Activated CD4-positive, alpha-beta memory T cell treated with anti-CD3 and anti-CD28 coated beads, Interleukin-2, amount 10 ng/mL, durations not matched to agents 7 days and 5 days (primary cell): ENCODE measurements at regions not wholly inside any gene's neighbourhood (a gene's known extent, or its start where the extent isn't known, plus 50 kb on each side); places are given as distances from the start of the nearest gene placed in this dataset.
"Not testable (repeated sequence)": the region's sequence is repeated elsewhere in the genome, so short reads cannot be mapped to it uniquely, and the experiment has no call there.

Experiments used
- CTCF ChIA-PET: fragments of 350-600 bp; sonication (Branson Sonifier 250); formaldehyde crosslinking; loops from one replicate; lab custom pipeline; 2021; ENCODE audit warnings: antibody characterized with exemption, inconsistent platforms; lab: Charles Lee
- POLR2A ChIA-PET: fragments of 350-600 bp; sonication (Branson Sonifier 250); formaldehyde crosslinking; loops from one replicate; lab custom pipeline; 2021; ENCODE audit warnings: antibody characterized with exemption; lab: Charles Lee
- DNase-seq: peaks from one replicate; pipeline ENCODE4 v3.0.0-alpha.2; 2020
- H3K27ac Mint-ChIP-seq: one replicate; pipeline ENCODE4 v1.8.0; 2021; ENCODE audit warnings: mild to moderate bottlenecking, mixed read lengths
- H3K27me3 Mint-ChIP-seq: one replicate; pipeline ENCODE4 v1.8.0; 2021; ENCODE audit warnings: mixed read lengths
- H3K36me3 Mint-ChIP-seq: one replicate; pipeline ENCODE4 v1.8.0; 2021; ENCODE audit warnings: low read depth, mixed read lengths
- H3K4me1 Mint-ChIP-seq: one replicate; pipeline ENCODE4 v1.8.0; 2021; ENCODE audit warnings: mixed read lengths
- H3K4me3 Mint-ChIP-seq: one replicate; pipeline ENCODE4 v1.8.0; 2021; ENCODE audit warnings: mild to moderate bottlenecking, mixed read lengths
- H3K9me3 Mint-ChIP-seq: one replicate; pipeline ENCODE4 v1.8.0; 2021; ENCODE audit warnings: mixed read lengths

- CTCF ChIA-PET: no interaction called here
- no peaks in the 10 kb centered on the region for H3K36me3 Mint-ChIP-seq
- H3K27ac Mint-ChIP-seq: no peak overlapping the region
- no peaks in the 10 kb centered on the region for H3K4me1 Mint-ChIP-seq
- H3K9me3 Mint-ChIP-seq: peaks cover 17% of the 10 kb centered on the region
- POLR2A ChIA-PET: no interaction called here
- no peaks in the 10 kb centered on the region for H3K27me3 Mint-ChIP-seq
- DNase-seq: no peak
- no peak overlapping the region for H3K4me3 Mint-ChIP-seq
These were observed 826.5 kb downstream of the UQCRFS1 start for GRCh38 chr19:28386470-28386869.

- no peaks in the 10 kb centered on the region for H3K27me3 Mint-ChIP-seq
- no peak overlapping the region for H3K27ac Mint-ChIP-seq
- H3K36me3 Mint-ChIP-seq: no peaks in the 10 kb centered on the region
- peaks cover 19% of the 10 kb centered on the region for H3K9me3 Mint-ChIP-seq
- ChIA-PET POLR2A (no interaction called here), CTCF (no interaction called here)
- DNase-seq: no peak
- no peaks in the 10 kb centered on the region for H3K4me1 Mint-ChIP-seq
- H3K4me3 Mint-ChIP-seq: no peak overlapping the region
These were observed 826.9 kb downstream of the UQCRFS1 start for GRCh38 chr19:28386066-28386465.

GRCh38 chr19:28377077-28377476, 835.9 kb downstream of the UQCRFS1 start:
- H3K36me3 Mint-ChIP-seq: no peaks in the 10 kb centered on the region
- ChIA-PET CTCF (no interaction called here), POLR2A (no interaction called here)
- peaks cover 27% of the 10 kb centered on the region for H3K9me3 Mint-ChIP-seq
- no peaks in the 10 kb centered on the region for H3K27me3 Mint-ChIP-seq
- DNase-seq: no peak
- no peaks in the 10 kb centered on the region for H3K4me1 Mint-ChIP-seq
- H3K27ac Mint-ChIP-seq: no peak overlapping the region
- no peak overlapping the region for H3K4me3 Mint-ChIP-seq

GRCh38 chr19:28374971-28375370, 838.0 kb downstream of the UQCRFS1 start:
- ChIA-PET CTCF (no interaction called here), POLR2A (no interaction called here)
- H3K4me1 Mint-ChIP-seq: no peaks in the 10 kb centered on the region
- H3K27ac Mint-ChIP-seq: no peak overlapping the region
- H3K27me3 Mint-ChIP-seq: no peaks in the 10 kb centered on the region
- peaks cover 26% of the 10 kb centered on the region for H3K9me3 Mint-ChIP-seq
- no peaks in the 10 kb centered on the region for H3K36me3 Mint-ChIP-seq
- no peak overlapping the region for H3K4me3 Mint-ChIP-seq
- DNase-seq: no peak

GRCh38 chr19:28372576-28373247, 840.2 kb downstream of the UQCRFS1 start:
- H3K27ac Mint-ChIP-seq: no peak overlapping the region
- no peak overlapping the region for H3K4me3 Mint-ChIP-seq
- H3K4me1 Mint-ChIP-seq: no peaks in the 10 kb centered on the region
- H3K27me3 Mint-ChIP-seq: no peaks in the 10 kb centered on the region
- ChIA-PET POLR2A (no interaction called here), CTCF (no interaction called here)
- DNase-seq: no peak
- H3K9me3 Mint-ChIP-seq: peaks cover 19% of the 10 kb centered on the region
- no peaks in the 10 kb centered on the region for H3K36me3 Mint-ChIP-seq

- no peaks in the 10 kb centered on the region for H3K4me1 Mint-ChIP-seq
These were observed 845.8 kb downstream of the UQCRFS1 start for GRCh38 chr19:28367146-28367545.

GRCh38 chr19:28363254-28363653, 849.7 kb downstream of the UQCRFS1 start:
- peaks cover 27% of the 10 kb centered on the region for H3K9me3 Mint-ChIP-seq
- DNase-seq: no peak
- H3K27me3 Mint-ChIP-seq: no peaks in the 10 kb centered on the region
- H3K27ac Mint-ChIP-seq: no peak overlapping the region
- no peak overlapping the region for H3K4me3 Mint-ChIP-seq
- CTCF ChIA-PET: no interaction called here
- no peaks in the 10 kb centered on the region for H3K4me1 Mint-ChIP-seq
- POLR2A ChIA-PET: no interaction called here
- H3K36me3 Mint-ChIP-seq: no peaks in the 10 kb centered on the region

More at GRCh38 chr19:28367146-28367545, 845.8 kb downstream of the UQCRFS1 start:
- ChIA-PET CTCF (no interaction called here), POLR2A (no interaction called here)
- peaks cover 42% of the 10 kb centered on the region for H3K9me3 Mint-ChIP-seq
- no peaks in the 10 kb centered on the region for H3K36me3 Mint-ChIP-seq
- H3K27me3 Mint-ChIP-seq: no peaks in the 10 kb centered on the region
- DNase-seq: no peak
- H3K4me3 Mint-ChIP-seq: no peak overlapping the region
- H3K27ac Mint-ChIP-seq: no peak overlapping the region

- Mint-ChIP-seq H3K9me3 (peaks cover 24% of the 10 kb centered on the region), H3K4me3 (no peak overlapping the region), H3K36me3 (no peaks in the 10 kb centered on the region), H3K27ac (no peak overlapping the region), H3K27me3 (no peaks in the 10 kb centered on the region), H3K4me1 (no peaks in the 10 kb centered on the region)
- DNase-seq: no peak
- ChIA-PET POLR2A (no interaction called here), CTCF (no interaction called here)
These were observed 853.2 kb downstream of the UQCRFS1 start for GRCh38 chr19:28359431-28360414.

- peaks cover 15% of the 10 kb centered on the region for H3K9me3 Mint-ChIP-seq
- no peaks in the 10 kb centered on the region for H3K36me3 Mint-ChIP-seq
- H3K4me1 Mint-ChIP-seq: no peaks in the 10 kb centered on the region
- no peaks in the 10 kb centered on the region for H3K27me3 Mint-ChIP-seq
- ChIA-PET CTCF (no interaction called here), POLR2A (no interaction called here)
- no peak overlapping the region for H3K27ac Mint-ChIP-seq
- no peak for DNase-seq
- no peak overlapping the region for H3K4me3 Mint-ChIP-seq
These were observed 854.3 kb downstream of the UQCRFS1 start for GRCh38 chr19:28358633-28359032.

- ChIA-PET POLR2A (no interaction called here), CTCF (no interaction called here)
- Mint-ChIP-seq H3K27ac (no peak overlapping the region), H3K9me3 (peaks cover 17% of the 10 kb centered on the region), H3K27me3 (no peaks in the 10 kb centered on the region), H3K36me3 (no peaks in the 10 kb centered on the region), H3K4me1 (no peaks in the 10 kb centered on the region), H3K4me3 (no peak overlapping the region)
- no peak for DNase-seq
These were observed 861.2 kb downstream of the UQCRFS1 start for GRCh38 chr19:28351761-28352160.

- POLR2A ChIA-PET, DNase-seq, H3K36me3 Mint-ChIP-seq, H3K4me1 Mint-ChIP-seq, H3K4me3 Mint-ChIP-seq, CTCF ChIA-PET, H3K27me3 Mint-ChIP-seq, H3K27ac Mint-ChIP-seq: not testable (repeated sequence)
- peaks cover 17% of the 10 kb centered on the region for H3K9me3 Mint-ChIP-seq
These were observed 861.6 kb downstream of the UQCRFS1 start for GRCh38 chr19:28351321-28351720.

- Mint-ChIP-seq H3K9me3 (peaks cover 17% of the 10 kb centered on the region), H3K27me3 (no peaks in the 10 kb centered on the region), H3K36me3 (no peaks in the 10 kb centered on the region), H3K27ac (no peak overlapping the region), H3K4me3 (no peak overlapping the region), H3K4me1 (no peaks in the 10 kb centered on the region)
- ChIA-PET POLR2A (no interaction called here), CTCF (no interaction called here)
- no peak for DNase-seq
These were observed 862.3 kb downstream of the UQCRFS1 start for GRCh38 chr19:28350673-28351072.

GRCh38 chr19:28350037-28350436, 862.9 kb downstream of the UQCRFS1 start:
- CTCF ChIA-PET: no interaction called here
- Mint-ChIP-seq H3K4me3 (no peak overlapping the region), H3K9me3 (peaks cover 18% of the 10 kb centered on the region), H3K36me3 (no peaks in the 10 kb centered on the region), H3K27me3 (no peaks in the 10 kb centered on the region), H3K4me1 (no peaks in the 10 kb centered on the region), H3K27ac (no peak overlapping the region)
- POLR2A ChIA-PET: no interaction called here
- no peak for DNase-seq
